AG04450 (cell line): ENCODE measurements at regions not wholly inside any gene's neighbourhood (a gene's known extent, or its start where the extent isn't known, plus 50 kb on each side); places are given as distances from the start of the nearest gene placed in this dataset.

Experiments used
- CTCF ChIA-PET: fragments of 300-600, 350-600 bp; formaldehyde crosslinking; extraction: SDS; loops from one replicate; lab custom pipeline; 2022; ENCODE audit warnings: antibody characterized with exemption, inconsistent platforms; lab: Charles Lee
- POLR2A ChIA-PET: fragments of 350-600 bp; formaldehyde crosslinking; extraction: SDS; loops from one replicate; lab custom pipeline; 2021; ENCODE audit warnings: antibody characterized with exemption, inconsistent platforms; lab: Yijun Ruan, JAX
- DNase-seq: peaks from one replicate; pipeline ENCODE4 v3.0.0-alpha.2; 2011; ENCODE audit warnings: low read depth, low spot score
- H3K27ac ChIP-seq: one replicate; pipeline ENCODE4 v1.5.1; 2012; ENCODE audit warnings: low read depth, low read length, control low read depth
- H3K27me3 ChIP-seq: one replicate; pipeline ENCODE4 v1.6.0; 2012; ENCODE audit warnings: low read length; ENCODE audit not compliant: control insufficient read depth, insufficient read depth
- H3K4me3 ChIP-seq: 2 replicates; pipeline ENCODE4 v1.5.1; 2011; ENCODE audit warnings: mild to moderate bottlenecking, low read depth, low read length, control low read depth
- H3K9me3 ChIP-seq: 2 replicates; pipeline ENCODE4 v1.5.1; 2012; ENCODE audit warnings: low read length; ENCODE audit not compliant: control insufficient read depth, insufficient read depth
- TF ChIP-seq, protein P1 (sequence below): IDR thresholded peaks from 2 replicates; pipeline ENCODE4 v1.5.1; 2011; ENCODE audit warnings: low read depth, low read length, control low read depth, inconsistent platforms

- DNase-seq: no peak
- POLR2A ChIA-PET: no interaction called here
- no peak overlapping the region for H3K27ac ChIP-seq
- CTCF ChIA-PET: no interaction called here
- H3K4me3 ChIP-seq: no peak overlapping the region
- no peaks in the 10 kb centered on the region for H3K27me3 ChIP-seq
- H3K9me3 ChIP-seq: no peaks in the 10 kb centered on the region
- TF ChIP-seq, protein P1, sequence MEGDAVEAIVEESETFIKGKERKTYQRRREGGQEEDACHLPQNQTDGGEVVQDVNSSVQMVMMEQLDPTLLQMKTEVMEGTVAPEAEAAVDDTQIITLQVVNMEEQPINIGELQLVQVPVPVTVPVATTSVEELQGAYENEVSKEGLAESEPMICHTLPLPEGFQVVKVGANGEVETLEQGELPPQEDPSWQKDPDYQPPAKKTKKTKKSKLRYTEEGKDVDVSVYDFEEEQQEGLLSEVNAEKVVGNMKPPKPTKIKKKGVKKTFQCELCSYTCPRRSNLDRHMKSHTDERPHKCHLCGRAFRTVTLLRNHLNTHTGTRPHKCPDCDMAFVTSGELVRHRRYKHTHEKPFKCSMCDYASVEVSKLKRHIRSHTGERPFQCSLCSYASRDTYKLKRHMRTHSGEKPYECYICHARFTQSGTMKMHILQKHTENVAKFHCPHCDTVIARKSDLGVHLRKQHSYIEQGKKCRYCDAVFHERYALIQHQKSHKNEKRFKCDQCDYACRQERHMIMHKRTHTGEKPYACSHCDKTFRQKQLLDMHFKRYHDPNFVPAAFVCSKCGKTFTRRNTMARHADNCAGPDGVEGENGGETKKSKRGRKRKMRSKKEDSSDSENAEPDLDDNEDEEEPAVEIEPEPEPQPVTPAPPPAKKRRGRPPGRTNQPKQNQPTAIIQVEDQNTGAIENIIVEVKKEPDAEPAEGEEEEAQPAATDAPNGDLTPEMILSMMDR: no peak
These were observed 212.7 kb upstream of the ESRRG start for GRCh38 chr1:216935901-216936300.

DNA sequence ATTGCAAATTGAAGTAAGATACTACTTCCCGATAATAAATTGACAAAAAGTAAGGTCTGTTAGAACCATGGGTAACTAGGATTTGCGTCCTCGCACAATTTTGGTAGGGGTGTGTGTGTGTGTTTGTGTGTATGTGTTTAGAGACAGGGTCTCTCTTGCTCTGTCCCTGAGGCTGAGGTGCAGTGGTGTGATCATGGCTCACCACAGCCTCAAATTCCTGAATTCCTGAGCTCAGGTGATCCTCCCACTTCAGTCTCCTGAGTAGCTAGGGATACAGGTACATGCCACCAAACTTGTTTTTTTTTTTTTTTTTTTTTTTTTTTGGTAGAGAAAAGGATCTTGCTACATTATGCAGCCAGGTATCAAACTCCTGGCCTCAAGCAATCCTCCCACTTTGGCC is 209.2 kb upstream of the ESRRG start:
- no peaks in the 10 kb centered on the region for H3K27me3 ChIP-seq
- no peak overlapping the region for H3K27ac ChIP-seq
- TF ChIP-seq, protein P1: no peak
- no peaks in the 10 kb centered on the region for H3K9me3 ChIP-seq
- no peak for DNase-seq
- H3K4me3 ChIP-seq: no peak overlapping the region
- ChIA-PET CTCF (no interaction called here), POLR2A (no interaction called here)

DNA sequence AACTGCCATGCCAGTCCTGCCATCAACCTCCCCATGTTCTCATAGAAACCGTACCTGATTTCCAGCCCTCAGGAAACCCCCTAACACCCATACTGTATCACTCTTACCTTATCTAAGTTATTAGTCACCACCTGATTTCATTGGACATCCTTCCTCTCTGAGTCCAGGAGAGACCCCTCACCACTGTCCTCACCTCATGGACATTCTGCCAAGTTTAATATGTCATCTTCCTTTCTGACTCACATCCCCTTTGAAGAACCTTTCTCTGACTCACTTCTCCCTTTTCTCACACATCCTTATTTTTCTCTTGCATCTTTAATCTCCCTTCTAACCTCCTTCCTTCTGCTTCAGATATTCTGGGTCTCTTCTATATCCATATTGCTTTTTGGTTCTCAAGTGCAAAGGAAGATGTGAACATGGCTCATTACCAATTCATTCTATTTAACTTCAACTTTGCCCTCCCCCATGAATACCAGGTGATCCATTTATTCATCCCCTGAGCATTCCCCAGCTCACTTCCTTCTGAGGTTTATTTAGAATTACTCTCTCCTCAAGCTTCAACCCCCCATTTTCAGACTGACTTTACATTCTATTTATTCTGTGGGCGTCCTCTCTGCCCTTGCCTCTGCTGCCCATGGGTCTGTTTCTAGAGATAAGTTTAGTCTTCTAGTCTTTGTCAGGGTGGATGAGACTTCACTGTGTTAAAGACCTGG is 206.8 kb upstream of the ESRRG start:
- no peaks in the 10 kb centered on the region for H3K27me3 ChIP-seq
- TF ChIP-seq, protein P1: no peak
- no peak overlapping the region for H3K4me3 ChIP-seq
- no peaks in the 10 kb centered on the region for H3K9me3 ChIP-seq
- no peak overlapping the region for H3K27ac ChIP-seq
- no peak for DNase-seq
- POLR2A ChIA-PET: no interaction called here
- CTCF ChIA-PET: no interaction called here

DNA sequence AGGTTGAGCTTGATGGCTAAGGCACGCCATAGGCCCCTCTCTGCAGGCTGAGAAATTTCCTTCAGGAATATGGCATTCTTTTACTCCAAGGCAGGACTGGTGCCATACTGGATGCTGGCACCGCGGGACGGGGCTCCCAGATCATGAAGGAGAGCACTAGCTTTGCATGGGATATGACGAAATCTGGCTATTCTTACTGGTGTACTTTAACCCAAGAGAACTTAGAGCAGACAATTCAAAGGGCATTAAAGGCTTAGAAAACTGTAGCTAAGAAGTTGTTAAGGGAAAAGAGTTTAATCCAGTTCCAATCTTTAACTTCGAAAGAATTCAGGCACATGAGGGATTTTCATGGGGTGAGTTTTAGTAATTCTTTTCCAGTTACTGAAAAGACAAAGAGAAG is 204.4 kb upstream of the ESRRG start:
- no peak for DNase-seq
- CTCF ChIA-PET: no interaction called here
- TF ChIP-seq, protein P1: no peak
- Histone ChIP-seq H3K27me3 (no peaks in the 10 kb centered on the region), H3K9me3 (no peaks in the 10 kb centered on the region), H3K4me3 (no peak overlapping the region), H3K27ac (no peak overlapping the region)
- POLR2A ChIA-PET: no interaction called here

- DNase-seq: no peak
- no peak overlapping the region for H3K27ac ChIP-seq
- no peaks in the 10 kb centered on the region for H3K9me3 ChIP-seq
- CTCF ChIA-PET: no interaction called here
- TF ChIP-seq, protein P1: no peak
- POLR2A ChIA-PET: no interaction called here
- no peaks in the 10 kb centered on the region for H3K27me3 ChIP-seq
- H3K4me3 ChIP-seq: no peak overlapping the region
These were observed 203.7 kb upstream of the ESRRG start for GRCh38 chr1:216926720-216927510.
